NCI-H345 treated with DMSO at 0.1 percent for 48 hours (cell line): ENCODE measurements at regions not wholly inside any gene's neighbourhood (a gene's known extent, or its start where the extent isn't known, plus 50 kb on each side); places are given as distances from the start of the nearest gene placed in this dataset.
"Not testable (repeated sequence)": the region's sequence is repeated elsewhere in the genome, so short reads cannot be mapped to it uniquely, and the experiment has no call there.

Source experiments
- DNase-seq: peaks from one replicate; lab custom pipeline; 2025; ENCODE audit not compliant: unreplicated experiment; lab: John Stamatoyannopoulos, UW

DNA sequence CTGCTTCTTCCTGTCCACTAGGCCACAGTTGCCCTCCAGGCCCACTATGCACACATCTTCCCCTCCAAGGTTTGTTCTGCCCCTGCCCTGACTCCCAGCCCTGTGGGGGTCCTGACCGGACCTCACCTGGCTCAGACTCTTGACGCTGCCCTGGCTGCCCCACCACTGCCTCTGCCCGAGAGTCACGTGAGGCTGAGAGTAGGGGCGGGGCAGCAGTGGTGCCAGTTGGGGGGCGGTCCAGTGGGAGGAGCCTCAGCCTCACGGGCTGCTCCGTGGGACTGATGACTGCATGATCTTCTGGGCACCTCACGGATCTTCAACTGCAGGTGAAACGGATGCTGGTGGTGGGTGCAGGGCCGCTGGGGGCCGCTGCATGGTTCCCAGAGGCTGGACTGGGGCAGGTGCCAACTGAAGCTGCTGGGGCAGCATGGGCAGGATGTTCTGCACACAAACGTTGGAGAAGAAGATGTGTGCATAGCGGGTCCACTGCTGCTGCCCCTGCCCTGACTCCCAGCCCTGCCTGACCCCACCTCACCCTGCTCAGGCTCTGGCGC is 77.6 kb downstream of the HHIPL2 start:
- DNase-seq, result not testable (repeated sequence)

GRCh38 chr1:222466150-222466865 is 81.6 kb downstream of the HHIPL2 start:
- DNase-seq, result no peak

DNA sequence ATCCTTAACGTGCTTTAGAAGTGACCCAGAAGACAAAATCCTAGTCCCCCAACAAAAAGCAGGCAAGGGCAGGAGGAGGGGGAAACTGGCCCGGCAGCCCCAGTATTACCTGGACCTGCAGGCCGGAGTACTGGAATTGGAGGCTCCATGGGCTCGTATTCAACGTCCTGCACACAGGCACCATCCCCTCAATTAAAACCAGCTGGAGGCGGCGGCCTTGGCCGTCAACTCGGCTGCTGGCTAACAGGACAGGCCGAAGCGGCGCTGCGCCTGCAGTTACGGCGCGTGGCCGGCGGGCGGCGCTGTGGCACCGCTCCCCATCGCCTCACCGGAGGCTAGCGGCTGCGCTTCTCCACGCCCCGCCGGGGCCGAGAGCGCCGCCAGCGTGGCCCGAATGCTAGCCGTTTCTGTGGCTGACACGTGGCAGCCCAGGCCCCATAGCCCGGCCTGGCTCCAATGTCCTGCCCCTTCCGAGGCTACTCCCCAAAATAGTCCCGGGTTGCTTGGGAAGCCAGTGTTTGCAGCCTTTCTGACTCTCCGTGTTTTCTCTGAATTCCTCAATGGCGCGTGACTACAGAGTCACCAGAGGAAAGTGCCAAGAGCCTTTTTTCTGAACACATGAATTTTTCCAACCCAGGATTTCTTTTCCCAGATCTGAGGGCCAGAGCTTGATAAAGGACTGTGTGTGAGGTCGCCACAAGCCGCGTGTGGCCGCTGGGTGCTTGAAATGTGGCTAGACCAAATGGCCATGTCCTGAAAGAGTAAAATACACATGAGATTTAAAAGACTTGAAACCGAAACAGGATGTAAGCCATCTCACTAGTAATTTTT is 82.5 kb downstream of the HHIPL2 start:
- DNase-seq, result peak; percentile 65

DNA sequence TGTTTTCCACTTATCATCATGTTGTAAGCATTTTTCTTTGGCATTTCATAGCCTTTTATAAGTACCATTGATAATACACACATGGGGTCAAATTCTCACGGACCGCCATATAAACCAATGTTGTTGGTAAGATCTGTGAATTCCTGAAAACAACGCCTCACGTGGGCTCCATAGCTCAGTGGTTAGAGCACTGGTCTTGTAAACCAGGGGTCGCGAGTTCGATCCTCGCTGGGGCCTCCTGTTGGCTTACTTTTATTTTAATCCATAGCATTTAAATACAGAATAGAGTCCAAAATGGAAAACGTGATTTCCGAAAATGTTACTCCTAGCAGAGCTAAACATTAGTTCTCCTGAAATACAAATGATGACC is 83.1 kb downstream of the HHIPL2 start:
- DNase-seq, result no peak

GRCh38 chr1:222463059-222463730 is 84.7 kb downstream of the HHIPL2 start:
- DNase-seq, result no peak

DNA sequence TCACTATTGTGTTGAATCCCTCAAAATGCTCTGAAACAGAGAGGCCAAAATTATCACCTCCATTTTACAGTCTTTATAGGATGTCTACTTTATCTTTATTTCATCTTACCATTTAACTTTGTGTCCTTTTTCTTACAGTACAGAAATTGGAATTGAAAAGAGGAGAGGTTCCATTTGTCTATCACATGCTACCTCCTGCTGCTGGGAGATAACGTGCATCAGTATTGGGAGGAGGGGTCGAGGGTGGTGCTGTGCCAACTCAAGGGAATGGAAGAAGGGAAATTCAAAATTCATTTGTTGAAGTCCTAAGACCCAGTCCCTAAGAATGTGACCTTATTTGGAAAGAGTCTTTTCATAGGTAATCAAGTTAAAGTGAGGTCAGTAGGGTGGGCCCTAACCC is 85.3 kb downstream of the HHIPL2 start:
- no peak for DNase-seq

GRCh38 chr1:222461941-222462340 is 86.0 kb downstream of the HHIPL2 start:
- DNase-seq, result no peak

DNA sequence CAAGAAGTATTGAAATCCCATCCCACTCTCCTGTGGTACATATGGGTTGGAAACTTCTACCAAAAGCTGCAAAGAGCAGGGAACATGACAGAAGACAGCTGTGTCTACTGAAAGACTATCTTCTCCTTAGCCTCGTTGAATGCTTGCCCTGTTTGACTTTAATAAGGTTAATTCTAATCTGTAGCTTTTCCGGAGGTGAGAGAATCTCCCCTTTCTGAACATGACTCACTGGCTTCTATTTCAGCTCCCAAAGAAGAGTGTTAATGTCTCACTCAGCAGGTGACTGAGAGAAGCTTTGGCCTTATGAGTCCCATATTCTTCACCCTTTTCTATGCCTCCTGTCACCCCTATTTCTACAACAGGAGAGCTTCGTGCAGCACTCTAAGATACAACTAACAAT is 88.3 kb downstream of the HHIPL2 start:
- no peak for DNase-seq

- DNase-seq, result no peak
Observed at GRCh38 chr1:222457513-222457912, 90.4 kb downstream of the HHIPL2 start.

- DNase-seq, result no peak
Observed at GRCh38 chr1:222457084-222457483, 90.8 kb downstream of the HHIPL2 start.

DNA sequence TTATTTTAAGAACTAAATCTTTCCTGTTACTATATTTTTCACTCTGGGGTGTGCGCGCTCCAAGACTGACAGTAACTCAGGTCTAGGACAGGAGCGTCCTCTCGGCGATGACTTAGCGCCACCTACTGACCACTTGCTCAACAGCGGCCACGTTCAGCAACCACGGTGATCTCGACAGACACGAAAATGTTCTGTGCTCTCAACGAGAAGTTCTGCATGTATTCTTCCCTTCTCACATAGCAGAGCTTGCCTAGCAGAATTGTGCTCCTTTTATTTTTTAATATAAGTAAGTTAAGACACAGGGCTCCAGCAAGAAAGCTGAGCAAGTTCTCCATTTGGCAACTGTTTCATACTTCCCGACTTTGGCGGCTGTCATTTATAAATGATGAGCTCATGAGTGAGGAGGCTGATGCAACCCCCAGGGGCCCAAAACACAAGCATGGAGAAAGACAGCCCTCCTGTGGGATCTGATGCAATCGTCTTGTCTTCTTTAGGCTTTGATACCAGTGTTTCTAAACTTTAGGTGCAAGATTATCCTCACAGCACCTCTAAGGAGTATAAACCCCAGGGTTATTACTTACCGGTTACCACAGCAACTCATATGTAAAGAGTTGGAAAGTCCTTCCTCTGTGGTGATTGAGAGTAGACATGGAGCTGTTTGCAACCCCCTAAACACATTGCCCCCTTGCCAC is 92.6 kb downstream of the HHIPL2 start:
- peak; percentile 65 for DNase-seq

GRCh38 chr1:222454782-222455181 is 93.1 kb downstream of the HHIPL2 start:
- no peak for DNase-seq

DNA sequence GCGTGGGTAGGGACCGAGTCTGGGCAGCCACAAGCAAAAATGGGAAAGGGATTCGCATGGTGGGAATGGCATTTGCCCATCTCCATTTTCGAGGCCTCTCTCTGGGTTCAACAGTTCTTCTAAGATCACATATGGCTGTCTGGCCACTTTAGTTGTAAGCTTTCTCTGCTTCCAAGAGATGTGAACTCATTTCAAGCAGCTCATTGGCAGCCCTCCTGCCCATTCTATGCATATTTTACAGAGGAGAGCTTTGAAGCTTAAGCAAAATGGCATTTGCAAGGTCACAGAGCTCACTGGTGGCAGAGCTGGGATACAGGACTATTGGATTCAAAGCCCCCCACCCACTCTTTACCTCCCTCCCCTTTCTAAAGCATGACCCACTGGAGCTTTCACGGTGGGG is 93.7 kb downstream of the HHIPL2 start:
- no peak for DNase-seq

- DNase-seq, result no peak
Observed at GRCh38 chr1:222452031-222452430, 95.9 kb downstream of the HHIPL2 start.

DNA sequence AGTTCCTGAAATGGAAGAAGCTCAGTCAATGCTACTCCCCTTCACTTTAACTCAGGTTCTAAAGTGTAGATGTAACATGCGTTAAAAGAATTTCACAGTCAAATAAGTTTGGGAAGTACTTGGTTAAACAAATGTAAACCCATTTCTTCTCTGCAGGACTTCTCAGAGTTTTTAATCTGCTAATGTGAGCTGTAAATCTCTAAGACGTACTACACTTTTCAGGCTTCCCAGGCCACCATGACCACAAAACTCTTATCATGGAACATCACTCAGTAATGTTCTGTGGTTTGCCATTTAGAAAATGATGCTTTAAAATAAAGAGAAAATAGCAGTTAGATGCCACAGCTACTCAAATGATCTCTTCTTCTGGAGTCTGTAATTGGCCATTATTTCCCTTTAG is 104.3 kb downstream of the HHIPL2 start:
- no peak for DNase-seq

- no peak for DNase-seq
Observed at GRCh38 chr1:222441066-222441465, 106.8 kb downstream of the HHIPL2 start.

GRCh38 chr1:222424826-222425225 is 123.1 kb downstream of the HHIPL2 start:
- no peak for DNase-seq

DNA sequence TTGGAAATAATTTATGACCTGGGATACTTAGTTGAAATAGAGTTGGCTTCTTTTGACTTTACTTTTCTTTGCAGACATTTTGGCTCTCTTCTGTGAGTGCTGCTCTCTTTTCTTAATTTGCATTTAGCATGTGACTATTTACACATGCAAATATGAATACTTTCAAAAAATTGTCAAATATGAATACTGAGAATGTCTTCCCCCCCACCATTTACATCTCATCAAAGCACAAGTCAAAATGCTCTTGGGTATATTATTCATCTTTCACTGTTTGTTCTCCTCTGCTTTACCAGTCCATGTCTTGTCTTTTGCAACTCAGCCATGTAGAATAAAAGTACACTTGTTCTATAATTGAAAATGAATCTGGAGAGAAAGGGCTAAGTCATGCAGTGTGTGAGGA is 126.5 kb downstream of the HHIPL2 start:
- DNase-seq, result no peak

DNA sequence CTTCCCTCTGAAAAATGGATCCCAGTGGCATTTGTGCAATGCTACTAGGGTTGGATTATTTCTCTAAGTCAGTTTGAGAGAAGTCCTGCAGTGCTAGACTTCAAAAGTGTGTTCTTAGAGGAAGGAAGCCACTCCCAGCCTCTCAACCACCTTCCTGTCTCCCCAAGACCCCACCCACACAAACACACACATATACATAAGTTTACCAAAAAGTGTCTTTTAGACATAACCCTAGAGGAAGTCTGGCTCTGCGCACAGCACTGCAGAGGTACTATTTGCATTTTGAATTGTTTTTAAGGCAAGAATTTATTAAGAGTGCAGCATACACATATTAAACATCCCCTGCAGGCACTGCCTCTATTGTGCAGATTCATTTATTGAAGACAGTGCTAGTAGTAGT is 127.3 kb downstream of the HHIPL2 start:
- DNase-seq, result no peak

- no peak for DNase-seq
Observed at GRCh38 chr1:222418654-222419053, 129.2 kb downstream of the HHIPL2 start.

DNA sequence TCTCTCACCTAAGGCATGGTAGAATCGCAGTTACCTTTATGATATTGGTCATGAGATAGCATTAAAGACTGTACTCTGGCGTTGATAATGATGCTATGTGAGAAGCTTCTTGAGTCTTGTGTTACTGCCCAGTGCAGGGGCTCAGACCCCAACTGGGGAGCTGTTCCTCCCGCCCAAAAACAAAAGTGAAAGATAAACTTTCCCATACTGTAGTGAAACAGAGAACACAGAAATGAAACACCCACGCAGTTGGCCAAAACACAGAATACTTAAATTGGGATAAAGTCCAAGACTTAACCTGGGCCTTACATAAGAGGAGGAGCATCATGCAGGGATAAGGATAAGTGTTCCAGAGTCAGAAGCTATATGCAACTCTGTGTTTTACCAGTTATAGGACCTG is 130.6 kb downstream of the HHIPL2 start:
- DNase-seq, result no peak
